ENCODE measurements at regions not wholly inside any gene's neighbourhood (a gene's known extent, or its start where the extent isn't known, plus 50 kb on each side); places are given as distances from the start of the nearest gene placed in this dataset.

- no peak for DNase-seq (ENCODE audit: low read depth, low spot score)
- ChIA-PET SMC1A (ENCODE audit: uncharacterized antibody, unreplicated experiment) (no interaction called here), RAD21 (ENCODE audit: unreplicated experiment) (no interaction called here), CTCF (interaction anchor here (1.5 kb wide), 1 partner anchor 11 kb away, joined by 3 read pairs; no protein-coding TSS in a partner anchor), POLR2A (no interaction called here)
- TF ChIP-seq SRF (IDR thresholded peaks at IDR 0.05; ENCODE audit: low read depth in 2 of 2, low read length in 2 of 2) (no peak), TBL1XR1 (IDR thresholded peaks at IDR 0.05; ENCODE audit: low read depth, low read length) (no peak), FOS (IDR thresholded peaks at IDR 0.05; ENCODE audit: borderline replicate concordance, extremely low read depth, insufficient read length) (no peak), ZBTB11 (CRISPR knock-in tag; IDR thresholded peaks at IDR 0.05) (no peak), RBBP5 (conservative IDR thresholded peaks at IDR 0.05) (no peak), TCF7 (IDR thresholded peaks at IDR 0.05; ENCODE audit: borderline replicate concordance) (no peak), FOXM1 (IDR thresholded peaks at IDR 0.05; ENCODE audit: low read depth, low read length) (no peak), GABPA (IDR thresholded peaks at IDR 0.05; ENCODE audit: low read depth) (no peak), CHD2 (IDR thresholded peaks at IDR 0.05; ENCODE audit: borderline replicate concordance, low read depth, low read length) (no peak), BCLAF1 (IDR thresholded peaks at IDR 0.05) (no peak), HCFC1 (IDR thresholded peaks at IDR 0.05; ENCODE audit: low read length) (no peak), ATF2 (IDR thresholded peaks at IDR 0.05; ENCODE audit: low read length) (no peak), BMI1 (IDR thresholded peaks at IDR 0.05; ENCODE audit: borderline replicate concordance) (no peak), ZNF274 (IDR thresholded peaks at IDR 0.05; ENCODE audit: insufficient read depth, insufficient read length) (no peak), NR2F1 (conservative IDR thresholded peaks at IDR 0.05) (no peak), MXI1 (IDR thresholded peaks at IDR 0.05; ENCODE audit: low read depth, low read length) (no peak)
- no peaks in the 10 kb centered on the region for H3K4me1 ChIP-seq (ENCODE audit: control insufficient read depth, insufficient read depth, low read length)
- H3K27ac ChIP-seq (ENCODE audit: control insufficient read depth, insufficient read depth): no peak overlapping the region
- no peak overlapping the region for H3K9ac ChIP-seq (ENCODE audit: control insufficient read depth, insufficient read depth, low read length)
- intact Hi-C loops (cut with micrococcal nuclease; ENCODE audit: unreplicated experiment) (no loop called here), in situ Hi-C loops (cut with MboI) (no loop called here)
- H3K79me2 ChIP-seq (ENCODE audit: control insufficient read depth, insufficient read depth, low read length): no peaks in the 10 kb centered on the region
- no peaks in the 10 kb centered on the region for H3K36me3 ChIP-seq (ENCODE audit: control insufficient read depth in 2 of 2, insufficient read depth in 2 of 2, low read length in 1 of 2)
- no peaks in the 10 kb centered on the region for H3K27me3 ChIP-seq (replicated peaks in 1 of 2; ENCODE audit: control insufficient read depth in 2 of 2, insufficient read depth in 2 of 2, low read length in 1 of 2)
- ATAC-seq: no peak
- no peaks in the 10 kb centered on the region; the same call in 2 of the 3 replicates for H3K9me3 ChIP-seq (replicated peaks; ENCODE audit: control insufficient read depth, insufficient read depth, low read length)
- no peak overlapping the region for H2AFZ ChIP-seq (ENCODE audit: control insufficient read depth, low read depth, low read length)
- no peak overlapping the region for H3K4me3 ChIP-seq
- H4K20me1 ChIP-seq (ENCODE audit: control insufficient read depth, insufficient read depth): no peaks in the 10 kb centered on the region
- no peak for FAIRE-seq
- H3K4me2 ChIP-seq (ENCODE audit: control insufficient read depth, insufficient read depth): no peak overlapping the region
- no TSS peak for BruUV-seq (replicated peaks)
- WGBS (ENCODE audit: insufficient coverage, insufficient replicate concordance, low lambda C conversion rate, missing lambda C conversion rate): 0% methylated on average over 2 of the region's 2 CpGs
These were observed 163.0 kb upstream of the TBL1X start for GRCh38 chrX:9301836-9302235.

Data from GM12878 (cell line).